ENCODE measurements at regions not wholly inside any gene's neighbourhood (a gene's known extent, or its start where the extent isn't known, plus 50 kb on each side); places are given as distances from the start of the nearest gene placed in this dataset.

- ATAC-seq: no peak
- Histone ChIP-seq H3K4me3 (no peak overlapping the region), H3K4me1 (no peaks in the 10 kb centered on the region), H3K36me3 (no peaks in the 10 kb centered on the region), H3K9me3 (no peaks in the 10 kb centered on the region), H3K27ac (no peak overlapping the region), H3K27me3 (no peaks in the 10 kb centered on the region)
- TF ChIP-seq POLR2A (IDR thresholded peaks at IDR 0.05) (no peak), POLR2AphosphoS5 (IDR thresholded peaks at IDR 0.05) (no peak), EP300 (IDR thresholded peaks at IDR 0.05) (no peak)
- TF ChIP-seq, protein P1, sequence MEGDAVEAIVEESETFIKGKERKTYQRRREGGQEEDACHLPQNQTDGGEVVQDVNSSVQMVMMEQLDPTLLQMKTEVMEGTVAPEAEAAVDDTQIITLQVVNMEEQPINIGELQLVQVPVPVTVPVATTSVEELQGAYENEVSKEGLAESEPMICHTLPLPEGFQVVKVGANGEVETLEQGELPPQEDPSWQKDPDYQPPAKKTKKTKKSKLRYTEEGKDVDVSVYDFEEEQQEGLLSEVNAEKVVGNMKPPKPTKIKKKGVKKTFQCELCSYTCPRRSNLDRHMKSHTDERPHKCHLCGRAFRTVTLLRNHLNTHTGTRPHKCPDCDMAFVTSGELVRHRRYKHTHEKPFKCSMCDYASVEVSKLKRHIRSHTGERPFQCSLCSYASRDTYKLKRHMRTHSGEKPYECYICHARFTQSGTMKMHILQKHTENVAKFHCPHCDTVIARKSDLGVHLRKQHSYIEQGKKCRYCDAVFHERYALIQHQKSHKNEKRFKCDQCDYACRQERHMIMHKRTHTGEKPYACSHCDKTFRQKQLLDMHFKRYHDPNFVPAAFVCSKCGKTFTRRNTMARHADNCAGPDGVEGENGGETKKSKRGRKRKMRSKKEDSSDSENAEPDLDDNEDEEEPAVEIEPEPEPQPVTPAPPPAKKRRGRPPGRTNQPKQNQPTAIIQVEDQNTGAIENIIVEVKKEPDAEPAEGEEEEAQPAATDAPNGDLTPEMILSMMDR (IDR thresholded peaks at IDR 0.05): no peak
- 62 to 79% methylated on average over 2 to 3 of the region's 3 CpGs for WGBS, 2 donors (ENCODE audit: low coverage in 1 of 2)
Measured at GRCh38 chrX:128897621-128898020, 625.7 kb downstream of the SMARCA1 start.

DNA sequence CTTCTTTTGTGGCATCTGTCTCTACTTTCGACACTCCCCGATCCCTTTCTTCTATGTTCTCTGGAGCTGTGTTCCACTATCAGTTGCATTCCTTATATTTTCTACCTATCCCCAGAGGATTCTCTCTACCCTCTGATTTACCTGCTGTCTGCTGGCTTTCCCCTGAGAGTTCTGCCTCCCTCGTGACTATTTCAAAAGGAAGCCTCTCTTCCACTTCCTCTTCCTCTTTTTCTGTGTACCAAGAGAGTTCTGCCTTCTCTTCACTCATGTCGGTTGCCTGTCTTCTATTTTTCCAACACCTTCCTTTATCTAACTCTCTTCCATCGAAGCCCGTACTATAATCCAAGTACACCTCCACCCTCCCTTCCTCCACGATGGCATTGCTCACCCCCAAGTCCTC, 631.7 kb downstream of the SMARCA1 start:
- 68 to 75% methylated on average over 5 to 7 of the region's 7 CpGs for WGBS, 2 donors (ENCODE audit: low coverage in 1 of 2)
- Histone ChIP-seq H3K27ac (no peak overlapping the region), H3K9me3 (no peaks in the 10 kb centered on the region), H3K4me1 (no peaks in the 10 kb centered on the region), H3K36me3 (no peaks in the 10 kb centered on the region), H3K4me3 (no peak overlapping the region), H3K27me3 (no peaks in the 10 kb centered on the region)
- TF ChIP-seq POLR2A (IDR thresholded peaks at IDR 0.05): no peak
- TF ChIP-seq POLR2AphosphoS5 (IDR thresholded peaks at IDR 0.05): no peak
- TF ChIP-seq, protein P1 (IDR thresholded peaks at IDR 0.05): no peak
- TF ChIP-seq EP300 (IDR thresholded peaks at IDR 0.05): no peak
- ATAC-seq: no peak

- Histone ChIP-seq H3K27ac (no peak overlapping the region), H3K4me1 (no peaks in the 10 kb centered on the region), H3K36me3 (no peaks in the 10 kb centered on the region), H3K9me3 (no peaks in the 10 kb centered on the region), H3K4me3 (no peak overlapping the region), H3K27me3 (no peaks in the 10 kb centered on the region)
- TF ChIP-seq EP300 (IDR thresholded peaks at IDR 0.05) (no peak), POLR2A (IDR thresholded peaks at IDR 0.05) (no peak), POLR2AphosphoS5 (IDR thresholded peaks at IDR 0.05) (no peak)
- TF ChIP-seq, protein P1 (IDR thresholded peaks at IDR 0.05): no peak
- no peak for ATAC-seq
- WGBS, 2 donors (ENCODE audit: low coverage in 1 of 2): 64 to 100% methylated on average over 1 to 2 of the region's 2 CpGs
Measured at GRCh38 chrX:128884430-128884829, 638.9 kb downstream of the SMARCA1 start.

DNA sequence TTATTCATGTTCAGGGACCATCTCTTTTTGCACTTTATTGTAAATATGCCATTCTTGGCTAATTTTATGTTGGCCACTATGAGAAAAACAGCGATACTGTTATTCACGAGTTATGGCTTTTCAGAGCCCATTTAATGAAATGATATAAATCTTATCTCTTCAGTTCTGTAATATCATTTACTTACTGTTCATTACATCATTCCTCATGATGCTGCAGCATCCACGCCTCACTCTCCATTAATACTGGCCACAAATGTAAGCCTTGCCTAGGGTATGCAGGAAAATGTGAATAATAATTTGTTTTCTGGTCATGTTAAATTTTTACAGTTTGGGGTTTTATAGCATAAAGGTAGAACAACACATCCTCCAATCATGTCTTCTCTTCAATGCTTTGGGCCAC, 639.6 kb downstream of the SMARCA1 start:
- Histone ChIP-seq H3K4me1 (no peaks in the 10 kb centered on the region), H3K27ac (no peak overlapping the region), H3K4me3 (no peak overlapping the region), H3K9me3 (no peaks in the 10 kb centered on the region), H3K36me3 (no peaks in the 10 kb centered on the region), H3K27me3 (no peaks in the 10 kb centered on the region)
- TF ChIP-seq EP300 (IDR thresholded peaks at IDR 0.05): no peak
- TF ChIP-seq POLR2AphosphoS5 (IDR thresholded peaks at IDR 0.05): no peak
- TF ChIP-seq, protein P1 (IDR thresholded peaks at IDR 0.05): no peak
- no peak for TF ChIP-seq POLR2A (IDR thresholded peaks at IDR 0.05)
- no peak for ATAC-seq
- 86 to 96% methylated on average over 3 of the region's 3 CpGs for WGBS, 2 donors (ENCODE audit: low coverage in 1 of 2)

DNA sequence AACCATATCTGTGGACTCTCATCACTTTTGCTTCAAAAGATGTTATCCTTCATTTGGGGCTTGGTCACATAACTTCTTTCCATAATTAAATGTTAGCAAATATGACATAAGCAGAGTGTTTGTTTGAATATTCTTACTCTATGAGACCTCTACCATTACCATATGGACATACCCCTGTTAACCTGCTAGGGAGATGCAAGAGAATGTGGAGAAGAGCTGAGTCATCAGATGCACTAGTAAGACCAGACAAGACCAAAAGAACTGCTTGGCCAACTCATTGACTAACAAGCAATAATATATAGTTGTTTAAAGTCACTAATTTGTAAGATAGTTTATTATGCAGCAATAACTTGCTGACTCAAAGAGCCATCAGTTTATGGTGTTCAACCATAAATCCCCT, 652.9 kb downstream of the SMARCA1 start:
- Histone ChIP-seq H3K4me3 (no peak overlapping the region), H3K9me3 (no peaks in the 10 kb centered on the region), H3K27ac (no peak overlapping the region), H3K4me1 (no peaks in the 10 kb centered on the region), H3K27me3 (no peaks in the 10 kb centered on the region), H3K36me3 (no peaks in the 10 kb centered on the region)
- ATAC-seq: no peak
- TF ChIP-seq POLR2A (IDR thresholded peaks at IDR 0.05) (no peak), EP300 (IDR thresholded peaks at IDR 0.05) (no peak), POLR2AphosphoS5 (IDR thresholded peaks at IDR 0.05) (no peak)
- TF ChIP-seq, protein P1 (IDR thresholded peaks at IDR 0.05): no peak
